ENCODE measurements at regions not wholly inside any gene's neighbourhood (a gene's known extent, or its start where the extent isn't known, plus 50 kb on each side); places are given as distances from the start of the nearest gene placed in this dataset.

DNA sequence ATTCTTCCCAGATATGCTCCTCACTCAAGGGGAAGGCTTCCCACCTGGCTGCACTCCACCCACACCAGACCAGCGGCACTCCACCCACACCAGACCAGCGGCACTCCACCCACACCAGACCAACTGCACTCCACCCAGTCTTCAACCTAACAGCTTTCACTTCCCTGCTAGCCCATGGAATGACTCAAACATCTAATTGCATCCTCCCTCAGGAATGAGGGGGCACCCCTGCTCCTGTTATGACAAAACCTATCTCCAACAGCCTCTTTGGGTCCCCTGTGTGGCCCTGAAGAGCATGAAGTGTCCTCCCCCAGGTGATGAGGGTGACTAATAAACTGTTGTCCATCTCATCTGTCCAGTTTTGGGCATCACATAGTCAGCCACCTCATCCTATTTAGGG is 556.6 kb upstream of the TUSC1 start:
- H3K9me3 ChIP-seq = no peaks in the 10 kb centered on the region
- H3K4me3 ChIP-seq = no peak overlapping the region
- no peak for FAIRE-seq
- intact Hi-C loops (cut with DNase I) = no loop called here
- no peaks in the 10 kb centered on the region for H3K27me3 ChIP-seq
- no peak for TF ChIP-seq CTCF (IDR thresholded peaks at IDR 0.05)
- no peak for ATAC-seq
- DNase-seq = no peak
- 57 to 76% methylated on average over 2 of the region's 2 CpGs for WGBS, 2 donors
- peaks cover 0 to 1% (median 0%) of the 10 kb centered on the region in 3 donors for H3K4me1 ChIP-seq
- H3K27ac ChIP-seq = no peak overlapping the region
- no peaks in the 10 kb centered on the region for H3K36me3 ChIP-seq

DNA sequence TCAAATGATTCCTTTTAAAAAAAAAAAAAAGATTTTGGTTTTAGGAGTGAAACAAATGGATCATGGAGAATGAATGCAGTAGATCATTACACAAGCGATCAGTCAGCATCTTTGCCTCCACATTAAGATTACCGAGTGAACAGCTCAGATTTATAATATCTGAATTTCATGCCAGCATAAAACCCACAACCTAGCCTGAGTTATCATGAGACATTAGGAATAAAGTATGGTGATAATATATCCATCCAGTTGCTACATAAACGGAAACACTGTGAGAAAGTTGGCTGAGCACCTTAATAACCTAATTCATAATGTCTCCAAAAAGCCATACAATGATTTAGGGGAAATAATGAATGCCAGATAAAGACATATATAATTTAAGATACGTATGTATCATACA is 553.1 kb upstream of the TUSC1 start:
- WGBS, 2 donors = 77 to 80% methylated on average over 4 of the region's 4 CpGs
- Histone ChIP-seq H3K4me1 (peaks cover 0 to 8% (median 0%) of the 10 kb centered on the region in 3 donors), H3K27me3 (no peaks in the 10 kb centered on the region), H3K9me3 (no peaks in the 10 kb centered on the region), H3K27ac (no peak overlapping the region), H3K4me3 (no peak overlapping the region), H3K36me3 (no peaks in the 10 kb centered on the region)
- no peak for FAIRE-seq
- intact Hi-C loops (cut with DNase I) = no loop called here
- ATAC-seq = no peak
- no peak for TF ChIP-seq CTCF (IDR thresholded peaks at IDR 0.05)
- DNase-seq = no peak

DNA sequence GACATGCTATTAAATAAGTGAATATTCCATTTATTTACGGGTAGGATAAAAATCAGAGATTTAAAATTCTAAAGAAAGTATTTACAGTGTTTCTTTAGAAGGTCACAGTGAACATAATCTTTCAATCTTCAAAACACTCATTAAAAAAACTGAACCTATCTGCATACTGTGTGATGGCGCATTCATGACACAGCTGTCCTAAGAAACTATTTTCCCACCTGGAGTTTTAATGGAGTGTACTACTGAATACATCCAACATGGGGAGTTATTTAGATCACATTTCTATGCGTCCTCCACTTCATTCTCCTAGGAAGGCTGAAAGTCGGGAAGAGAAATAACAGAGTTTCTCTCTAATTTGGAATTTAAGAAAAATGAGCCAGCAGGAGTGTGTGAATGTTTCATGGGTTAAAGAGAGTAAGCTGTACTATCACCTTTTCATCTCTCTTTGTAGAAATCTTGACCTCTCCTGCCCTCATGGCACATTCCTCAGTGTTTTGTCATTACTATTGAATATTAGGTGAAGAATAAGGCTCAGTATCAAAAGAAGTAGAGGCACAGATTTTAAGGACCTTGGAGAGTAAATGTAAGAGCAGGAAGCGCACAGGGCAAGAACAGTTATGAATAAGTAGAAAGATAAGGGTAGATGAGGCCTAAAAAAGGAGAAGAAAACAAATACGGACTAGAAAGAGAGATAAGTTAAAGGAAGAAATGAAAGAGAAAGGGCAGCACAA is 551.2 kb upstream of the TUSC1 start:
- Histone ChIP-seq H3K36me3 (no peaks in the 10 kb centered on the region), H3K4me1 (peaks cover 0 to 8% (median 0%) of the 10 kb centered on the region in 3 donors), H3K4me3 (no peak overlapping the region), H3K27me3 (no peaks in the 10 kb centered on the region), H3K9me3 (no peaks in the 10 kb centered on the region), H3K27ac (no peak overlapping the region)
- intact Hi-C loops (cut with DNase I) = no loop called here
- WGBS, 2 donors = 34 to 36% methylated on average over 6 of the region's 6 CpGs
- peak; percentile 76 to 95 (median 88) for ATAC-seq
- FAIRE-seq = no peak
- DNase-seq = peak in 1 of 6 donors; percentile 28
- TF ChIP-seq CTCF (IDR thresholded peaks at IDR 0.05) = no peak

GRCh38 chr9:26228273-26228672 is 550.0 kb upstream of the TUSC1 start:
- 56 to 69% methylated on average over 2 of the region's 2 CpGs for WGBS, 2 donors
- FAIRE-seq = no peak
- no peak for ATAC-seq

More at GRCh38 chr9:26228273-26228672, 550.0 kb upstream of the TUSC1 start:
- Histone ChIP-seq H3K4me3 (no peak overlapping the region), H3K27me3 (no peaks in the 10 kb centered on the region), H3K9me3 (no peaks in the 10 kb centered on the region), H3K27ac (no peak overlapping the region), H3K36me3 (no peaks in the 10 kb centered on the region), H3K4me1 (peaks cover 0 to 8% (median 0%) of the 10 kb centered on the region in 3 donors)
- no peak for TF ChIP-seq CTCF (IDR thresholded peaks at IDR 0.05)
- DNase-seq = no peak
- intact Hi-C loops (cut with DNase I) = no loop called here

Data from pancreas (tissue), 10 donors.